Parathyroid adenoma (tissue), 2 donors: ENCODE measurements at regions not wholly inside any gene's neighbourhood (a gene's known extent, or its start where the extent isn't known, plus 50 kb on each side); places are given as distances from the start of the nearest gene placed in this dataset.

Experiments used
- H2AFZ ChIP-seq: fragments of 300-600 bp; sonication (generic); one replicate; pipeline ENCODE4 v1.7.0; 2017; ENCODE audit warnings: antibody characterized with exemption, mild to moderate bottlenecking
- H3K27ac ChIP-seq: fragments of 300-600 bp; sonication (generic); one replicate; pipeline ENCODE4 v1.7.0; 2017
- H3K27me3 ChIP-seq: fragments of 300-600 bp; sonication (generic); one replicate; pipeline ENCODE4 v1.7.0; 2017; ENCODE audit warnings: low read length; ENCODE audit not compliant: control insufficient read depth, insufficient read depth
- H3K36me3 ChIP-seq: fragments of 300-600 bp; sonication (generic); one replicate; pipeline ENCODE4 v1.7.0; 2017; ENCODE audit warnings: low read length; ENCODE audit not compliant: control insufficient read depth, insufficient read depth
- H3K4me1 ChIP-seq: fragments of 300-600 bp; sonication (generic); one replicate; pipeline ENCODE4 v1.7.0; 2017; ENCODE audit warnings: control low read depth
- H3K4me2 ChIP-seq: fragments of 300-600 bp; sonication (generic); one replicate; pipeline ENCODE4 v1.7.0; 2017; ENCODE audit warnings: low read length
- H3K4me3 ChIP-seq: fragments of 300-600 bp; sonication (generic); one replicate; pipeline ENCODE4 v1.7.0; 2017; ENCODE audit warnings: low read depth, low read length
- H3K79me2 ChIP-seq: fragments of 300-600 bp; sonication (generic); one replicate; pipeline ENCODE4 v1.7.0; 2017; ENCODE audit warnings: control low read depth
- H3K9ac ChIP-seq: fragments of 300-600 bp; sonication (generic); one replicate; pipeline ENCODE4 v1.7.0; 2017; ENCODE audit warnings: mild to moderate bottlenecking
- H3K9me3 ChIP-seq: fragments of 300-600 bp; sonication (generic); one replicate; pipeline ENCODE4 v1.7.0; 2017; ENCODE audit warnings: low read length; ENCODE audit not compliant: control insufficient read depth
- TF ChIP-seq, protein P1 (sequence below): fragments of 300-600 bp; sonication (generic); IDR thresholded peaks from one replicate; pipeline ENCODE4 v1.7.0; 2017; ENCODE audit warnings: antibody characterized with exemption, mild to moderate bottlenecking
- donor health status: primary hyperparathyroidism.

DNA sequence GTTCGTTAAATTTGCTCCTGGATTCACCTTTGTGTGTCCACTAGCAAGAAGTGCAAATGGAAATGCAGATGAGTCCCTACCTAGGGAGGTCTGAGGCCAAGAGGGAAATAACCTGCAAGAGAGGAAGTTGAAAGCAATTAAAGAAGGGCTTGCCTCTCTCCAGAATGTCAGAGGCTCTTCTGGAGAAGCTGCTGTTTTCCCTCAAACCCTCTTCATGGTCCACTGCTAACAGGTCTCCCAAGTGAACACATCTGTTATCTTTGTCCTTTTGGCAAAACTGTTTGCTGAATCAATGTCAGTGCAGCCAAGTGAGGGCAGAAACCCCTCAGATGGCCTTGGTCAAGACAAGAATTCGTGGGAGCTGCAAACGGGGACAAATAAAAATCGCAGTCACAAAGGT, 177.3 kb upstream of the PLXNA2 start:
- no peak overlapping the region for H3K9ac ChIP-seq
- H3K9me3 ChIP-seq, result no peaks in the 10 kb centered on the region
- H3K27me3 ChIP-seq, result no peaks in the 10 kb centered on the region
- no peak overlapping the region for H2AFZ ChIP-seq
- no peak overlapping the region for H3K27ac ChIP-seq
- H3K4me2 ChIP-seq, result no peak overlapping the region
- H3K79me2 ChIP-seq, result no peaks in the 10 kb centered on the region
- no peaks in the 10 kb centered on the region for H3K36me3 ChIP-seq
- no peaks in the 10 kb centered on the region for H3K4me1 ChIP-seq
- H3K4me3 ChIP-seq, result no peak overlapping the region
- TF ChIP-seq, protein P1, sequence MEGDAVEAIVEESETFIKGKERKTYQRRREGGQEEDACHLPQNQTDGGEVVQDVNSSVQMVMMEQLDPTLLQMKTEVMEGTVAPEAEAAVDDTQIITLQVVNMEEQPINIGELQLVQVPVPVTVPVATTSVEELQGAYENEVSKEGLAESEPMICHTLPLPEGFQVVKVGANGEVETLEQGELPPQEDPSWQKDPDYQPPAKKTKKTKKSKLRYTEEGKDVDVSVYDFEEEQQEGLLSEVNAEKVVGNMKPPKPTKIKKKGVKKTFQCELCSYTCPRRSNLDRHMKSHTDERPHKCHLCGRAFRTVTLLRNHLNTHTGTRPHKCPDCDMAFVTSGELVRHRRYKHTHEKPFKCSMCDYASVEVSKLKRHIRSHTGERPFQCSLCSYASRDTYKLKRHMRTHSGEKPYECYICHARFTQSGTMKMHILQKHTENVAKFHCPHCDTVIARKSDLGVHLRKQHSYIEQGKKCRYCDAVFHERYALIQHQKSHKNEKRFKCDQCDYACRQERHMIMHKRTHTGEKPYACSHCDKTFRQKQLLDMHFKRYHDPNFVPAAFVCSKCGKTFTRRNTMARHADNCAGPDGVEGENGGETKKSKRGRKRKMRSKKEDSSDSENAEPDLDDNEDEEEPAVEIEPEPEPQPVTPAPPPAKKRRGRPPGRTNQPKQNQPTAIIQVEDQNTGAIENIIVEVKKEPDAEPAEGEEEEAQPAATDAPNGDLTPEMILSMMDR, result no peak

DNA sequence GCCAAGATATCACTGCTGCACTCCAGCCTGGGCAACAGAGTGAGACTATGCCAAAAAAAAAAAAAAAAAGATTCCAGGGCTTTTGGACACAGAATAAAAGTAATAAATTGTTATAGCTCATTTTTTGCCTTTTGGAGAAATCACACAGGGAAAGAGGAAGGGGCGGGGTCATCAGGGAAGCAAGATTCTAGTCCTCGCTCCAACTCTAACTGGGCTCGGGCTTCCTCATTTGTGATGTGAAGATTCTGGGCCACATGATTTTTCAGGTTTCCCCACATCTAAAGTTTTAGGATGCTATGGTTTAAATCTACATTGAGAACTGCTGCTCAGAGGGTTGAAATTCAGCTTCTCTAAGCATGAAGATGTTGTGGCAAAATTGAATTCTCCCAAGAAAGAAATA, 179.3 kb upstream of the PLXNA2 start:
- Histone ChIP-seq H3K27ac (no peak overlapping the region), H3K9me3 (no peaks in the 10 kb centered on the region), H3K79me2 (no peaks in the 10 kb centered on the region), H3K9ac (no peak overlapping the region), H2AFZ (no peak overlapping the region), H3K27me3 (no peaks in the 10 kb centered on the region), H3K36me3 (no peaks in the 10 kb centered on the region), H3K4me3 (no peak overlapping the region), H3K4me2 (no peak overlapping the region), H3K4me1 (no peaks in the 10 kb centered on the region)
- TF ChIP-seq, protein P1, result no peak

DNA sequence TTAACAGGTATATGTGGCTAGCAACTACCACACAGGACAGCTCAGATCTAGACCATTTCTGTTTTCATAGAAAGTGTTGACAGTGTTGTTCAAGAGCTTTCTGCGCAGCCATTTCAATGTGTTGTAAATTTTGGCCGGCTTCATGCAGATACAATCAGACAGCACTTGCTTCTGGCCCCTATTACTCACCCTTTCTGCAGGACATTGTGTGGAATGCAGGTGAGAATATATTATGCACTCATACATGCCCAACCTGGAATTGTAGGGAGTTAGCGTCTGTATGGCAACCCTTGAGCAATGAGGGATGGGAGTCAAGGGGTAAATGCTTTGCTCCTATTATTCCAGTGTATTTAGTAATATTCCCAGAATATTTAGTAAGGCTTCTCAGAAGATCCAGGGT, 180.9 kb upstream of the PLXNA2 start:
- Histone ChIP-seq H3K4me2 (no peak overlapping the region), H3K27ac (no peak overlapping the region), H3K9ac (no peak overlapping the region), H3K27me3 (no peaks in the 10 kb centered on the region), H3K4me1 (no peaks in the 10 kb centered on the region), H3K9me3 (no peaks in the 10 kb centered on the region), H3K4me3 (no peak overlapping the region), H3K36me3 (no peaks in the 10 kb centered on the region), H2AFZ (no peak overlapping the region), H3K79me2 (no peaks in the 10 kb centered on the region)
- TF ChIP-seq, protein P1, result no peak

DNA sequence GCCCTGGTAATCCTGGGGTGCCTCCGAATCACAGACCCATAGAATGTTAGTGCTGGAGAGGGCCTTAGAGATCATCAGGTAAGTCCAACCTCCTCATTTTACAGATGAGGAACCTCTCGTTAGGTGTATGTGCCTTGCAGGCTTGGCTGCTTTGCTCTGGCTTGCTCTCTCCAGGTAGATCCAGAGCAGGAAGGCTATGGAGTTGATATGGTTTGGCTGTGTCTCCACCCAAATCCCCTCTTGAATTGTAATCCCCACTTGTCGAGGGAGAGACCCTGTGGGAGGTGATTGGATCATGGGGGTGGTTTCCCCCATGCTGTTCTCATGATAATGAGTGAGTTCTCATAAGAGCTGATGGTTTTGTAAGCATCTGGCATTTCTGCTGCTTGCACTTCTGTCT, 186.0 kb upstream of the PLXNA2 start:
- Histone ChIP-seq H3K9ac (no peak overlapping the region), H3K27ac (no peak overlapping the region), H3K4me2 (no peak overlapping the region), H3K36me3 (no peaks in the 10 kb centered on the region), H3K4me3 (no peak overlapping the region), H3K27me3 (no peaks in the 10 kb centered on the region), H3K4me1 (no peaks in the 10 kb centered on the region), H3K9me3 (no peaks in the 10 kb centered on the region), H2AFZ (no peak overlapping the region), H3K79me2 (no peaks in the 10 kb centered on the region)
- TF ChIP-seq, protein P1, result no peak

DNA sequence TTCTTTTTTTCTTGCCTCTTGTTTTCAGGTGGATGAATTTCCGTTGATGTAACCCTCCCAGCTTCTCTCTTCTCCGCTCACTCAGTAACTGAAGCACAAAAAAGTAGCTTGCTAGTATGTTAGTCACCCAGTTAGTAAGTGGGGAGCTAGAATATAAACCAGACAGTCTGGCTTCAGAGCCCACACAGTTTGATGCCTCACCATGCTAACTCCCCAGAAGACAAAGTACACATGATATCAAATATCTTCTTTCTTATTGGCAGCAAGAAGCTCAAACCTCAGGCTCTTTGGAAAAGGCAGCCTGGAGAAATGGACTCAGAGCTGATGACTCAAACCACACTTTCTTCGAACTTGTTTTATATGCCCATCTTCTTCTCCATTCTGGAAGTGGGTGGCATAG, 187.5 kb upstream of the PLXNA2 start:
- H3K36me3 ChIP-seq, result no peaks in the 10 kb centered on the region
- no peaks in the 10 kb centered on the region for H3K79me2 ChIP-seq
- H3K9me3 ChIP-seq, result no peaks in the 10 kb centered on the region
- no peaks in the 10 kb centered on the region for H3K4me1 ChIP-seq
- H3K4me3 ChIP-seq, result no peak overlapping the region
- no peak overlapping the region for H3K27ac ChIP-seq
- no peak overlapping the region for H2AFZ ChIP-seq
- no peaks in the 10 kb centered on the region for H3K27me3 ChIP-seq
- H3K4me2 ChIP-seq, result no peak overlapping the region
- TF ChIP-seq, protein P1, result no peak
- H3K9ac ChIP-seq, result no peak overlapping the region
